Immature natural killer cell (primary cell): ENCODE measurements at regions not wholly inside any gene's neighbourhood (a gene's known extent, or its start where the extent isn't known, plus 50 kb on each side); places are given as distances from the start of the nearest gene placed in this dataset.

Experiments used
- DNase-seq, 3 donors: peaks; one replicate each; pipeline ENCODE4 v3.0.0; 2022; ENCODE audit warnings: mixed read lengths in 1 of 3
- H3K27ac Mint-ChIP-seq, 6 donors: one replicate each; pipeline ENCODE4 v1.8.0; 2020; ENCODE audit warnings: mixed read lengths in 6 of 6, mild to moderate bottlenecking in 5 of 6, inconsistent platforms in 4 of 6, moderate library complexity in 3 of 6
- H3K27me3 Mint-ChIP-seq, 3 donors: one replicate each; pipeline ENCODE4 v1.8.0; 2020 to 2021; ENCODE audit warnings: low read depth in 3 of 3, mild to moderate bottlenecking in 3 of 3, mixed read lengths in 3 of 3, moderate library complexity in 3 of 3, inconsistent platforms in 1 of 3
- H3K36me3 Mint-ChIP-seq, 3 donors: one replicate each; pipeline ENCODE4 v1.8.0; 2020; ENCODE audit warnings: mixed read lengths in 3 of 3, inconsistent platforms in 2 of 3, mild to moderate bottlenecking in 2 of 3
- H3K4me1 Mint-ChIP-seq, 2 donors: one replicate each; pipeline ENCODE4 v1.8.0; 2020; ENCODE audit warnings: inconsistent platforms in 2 of 2, mild to moderate bottlenecking in 2 of 2, mixed read lengths in 2 of 2, moderate library complexity in 1 of 2
- H3K4me3 Mint-ChIP-seq, 5 donors: one replicate each; pipeline ENCODE4 v1.8.0; 2020; ENCODE audit warnings: mild to moderate bottlenecking in 5 of 5, mixed read lengths in 5 of 5, inconsistent platforms in 3 of 5, moderate library complexity in 3 of 5
- H3K9me3 Mint-ChIP-seq, 6 donors: one replicate each; pipeline ENCODE4 v1.8.0; 2020; ENCODE audit warnings: mild to moderate bottlenecking in 6 of 6, mixed read lengths in 6 of 6, inconsistent platforms in 4 of 6, moderate library complexity in 3 of 6

DNA sequence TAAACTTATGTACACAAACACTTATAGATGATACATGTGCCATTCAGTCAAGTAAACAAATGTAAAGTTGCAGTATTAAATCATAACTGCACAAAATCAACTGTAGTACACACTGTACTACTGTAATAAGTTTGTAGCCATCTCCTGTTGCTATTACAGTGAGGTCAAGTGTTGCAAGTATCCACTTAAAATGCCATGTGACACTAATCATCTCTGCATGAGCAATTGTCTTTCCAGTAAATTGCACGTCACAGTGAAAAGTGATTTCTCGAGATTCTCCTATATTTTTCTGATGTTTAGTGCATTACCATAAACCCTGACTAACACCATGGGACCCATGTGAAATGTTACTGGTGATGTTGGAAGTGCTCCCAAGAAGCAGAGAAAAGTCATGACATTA is 293.3 kb upstream of the SP4 start:
- H3K27ac Mint-ChIP-seq: no peak overlapping the region
- H3K9me3 Mint-ChIP-seq: peaks cover 0 to 14% (median 2%) of the 10 kb centered on the region in 6 donors
- no peaks in the 10 kb centered on the region for H3K36me3 Mint-ChIP-seq
- H3K4me1 Mint-ChIP-seq: no peaks in the 10 kb centered on the region
- peaks cover 0 to 13% (median 5%) of the 10 kb centered on the region in 3 donors for H3K27me3 Mint-ChIP-seq
- no peak for DNase-seq
- H3K4me3 Mint-ChIP-seq: no peak overlapping the region

DNA sequence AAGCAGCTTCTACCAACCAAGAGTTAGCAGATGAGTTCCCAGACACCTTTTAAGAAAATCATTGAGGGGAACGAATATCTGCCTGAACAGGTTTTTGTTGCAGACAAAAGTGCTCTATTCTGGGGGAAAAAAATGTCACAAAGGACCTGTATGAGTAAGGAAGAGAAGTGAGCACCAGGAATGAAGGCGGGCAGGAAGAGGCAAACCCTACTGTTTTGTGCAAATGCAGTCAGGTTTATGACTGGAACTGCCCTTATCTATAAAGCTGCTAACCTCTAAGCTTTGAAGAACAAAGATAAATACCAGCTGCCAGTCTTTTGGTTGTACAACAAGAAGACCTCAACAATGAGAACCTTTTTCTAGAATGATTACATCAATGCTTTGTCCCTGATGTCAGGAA is 292.4 kb upstream of the SP4 start:
- H3K36me3 Mint-ChIP-seq: no peaks in the 10 kb centered on the region
- H3K27me3 Mint-ChIP-seq: peaks cover 0 to 16% (median 3%) of the 10 kb centered on the region in 3 donors
- no peak overlapping the region for H3K4me3 Mint-ChIP-seq
- H3K27ac Mint-ChIP-seq: no peak overlapping the region
- peaks cover 0 to 14% (median 2%) of the 10 kb centered on the region in 6 donors for H3K9me3 Mint-ChIP-seq
- DNase-seq: no peak
- no peaks in the 10 kb centered on the region for H3K4me1 Mint-ChIP-seq

DNA sequence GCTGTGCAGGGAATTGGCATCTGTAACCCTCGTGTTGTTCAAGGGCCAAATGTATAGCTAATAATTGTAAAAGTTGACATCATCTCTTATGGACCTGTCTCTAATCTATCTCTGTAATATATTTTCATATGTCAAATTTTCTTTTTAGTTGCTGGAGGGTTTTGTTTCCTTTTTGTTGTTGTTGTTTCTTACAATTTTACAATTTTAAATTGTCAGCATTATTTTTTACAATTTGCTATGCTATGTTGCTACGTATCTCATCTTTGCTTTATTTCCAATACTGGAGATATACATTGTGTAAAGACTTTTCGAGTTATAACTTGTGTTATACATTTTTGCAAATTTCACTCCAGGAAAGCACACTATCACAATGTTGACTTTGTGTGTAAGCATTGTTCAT is 290.2 kb upstream of the SP4 start:
- H3K9me3 Mint-ChIP-seq: peaks cover 0 to 6% (median 2%) of the 10 kb centered on the region in 6 donors
- H3K4me3 Mint-ChIP-seq: no peak overlapping the region
- H3K27ac Mint-ChIP-seq: no peak overlapping the region
- no peaks in the 10 kb centered on the region for H3K4me1 Mint-ChIP-seq
- peaks cover 0 to 10% (median 3%) of the 10 kb centered on the region in 3 donors for H3K27me3 Mint-ChIP-seq
- no peak for DNase-seq
- no peaks in the 10 kb centered on the region for H3K36me3 Mint-ChIP-seq

DNA sequence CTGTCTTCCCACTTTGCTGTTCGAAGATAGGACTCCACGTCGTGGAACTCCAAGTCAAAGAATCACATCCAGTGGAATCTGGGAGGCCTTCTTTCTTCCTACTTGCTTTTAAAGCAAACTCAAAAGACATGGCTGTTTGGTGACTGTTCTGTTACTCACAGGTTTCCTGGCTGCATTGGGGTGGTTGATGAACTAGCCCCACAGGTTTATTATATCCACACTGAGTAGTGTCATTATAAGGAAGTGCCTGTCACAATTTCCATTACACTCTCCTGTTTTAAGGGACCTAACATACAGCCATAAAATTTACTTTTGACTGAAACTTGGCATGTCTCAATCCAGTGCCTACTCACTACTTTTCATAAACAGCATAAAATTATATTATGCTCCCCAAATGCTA is 287.3 kb upstream of the SP4 start:
- no peaks in the 10 kb centered on the region for H3K36me3 Mint-ChIP-seq
- H3K27me3 Mint-ChIP-seq: peaks cover 0 to 7% (median 5%) of the 10 kb centered on the region in 3 donors
- H3K4me3 Mint-ChIP-seq: no peak overlapping the region
- no peak overlapping the region for H3K27ac Mint-ChIP-seq
- peaks cover 0 to 4% (median 0%) of the 10 kb centered on the region in 6 donors for H3K9me3 Mint-ChIP-seq
- no peak for DNase-seq
- no peaks in the 10 kb centered on the region for H3K4me1 Mint-ChIP-seq

DNA sequence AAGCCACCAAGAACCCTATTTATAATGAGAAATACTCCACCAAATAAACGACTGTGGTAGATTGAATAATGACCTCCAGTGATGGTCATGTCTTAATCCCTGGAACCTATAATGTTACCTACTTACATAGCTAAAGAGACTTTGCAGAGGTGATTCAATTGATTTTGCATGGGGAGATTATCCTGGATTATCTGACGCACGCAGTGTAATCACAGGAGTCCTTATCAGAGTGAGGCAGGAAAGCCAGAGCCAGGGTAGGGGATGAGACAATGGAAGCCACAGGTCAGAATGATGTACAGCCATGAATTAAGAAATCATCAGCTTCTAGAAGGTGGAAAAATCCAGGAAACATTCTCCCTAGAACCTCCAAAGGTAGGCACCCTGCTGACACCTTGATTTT is 286.4 kb upstream of the SP4 start:
- Mint-ChIP-seq H3K4me3 (no peak overlapping the region), H3K27me3 (peaks cover 3 to 7% (median 5%) of the 10 kb centered on the region in 3 donors), H3K4me1 (no peaks in the 10 kb centered on the region), H3K9me3 (no peaks in the 10 kb centered on the region), H3K36me3 (no peaks in the 10 kb centered on the region), H3K27ac (no peak overlapping the region)
- no peak for DNase-seq

DNA sequence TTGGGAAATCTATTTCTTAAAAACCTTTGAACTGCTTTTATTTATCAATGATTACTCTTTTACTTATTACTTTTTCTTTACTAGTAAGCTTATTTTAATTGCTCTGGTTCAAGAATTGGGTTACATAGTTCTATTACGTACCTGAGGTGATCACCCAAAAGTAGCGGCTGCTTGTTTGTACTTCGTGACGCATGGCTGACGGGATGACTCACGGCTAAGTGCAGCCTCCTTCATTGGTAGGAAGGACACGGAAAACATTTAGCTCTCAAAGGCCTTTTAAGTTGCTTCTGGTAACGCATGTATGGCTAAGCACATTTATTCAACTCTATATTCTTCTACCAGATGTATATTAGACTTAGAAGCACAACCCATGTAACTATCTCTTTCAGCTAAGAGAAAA is 285.8 kb upstream of the SP4 start:
- peaks cover 3 to 7% (median 5%) of the 10 kb centered on the region in 3 donors for H3K27me3 Mint-ChIP-seq
- H3K9me3 Mint-ChIP-seq: no peaks in the 10 kb centered on the region
- DNase-seq: no peak
- H3K4me1 Mint-ChIP-seq: no peaks in the 10 kb centered on the region
- H3K36me3 Mint-ChIP-seq: no peaks in the 10 kb centered on the region
- H3K27ac Mint-ChIP-seq: no peak overlapping the region
- H3K4me3 Mint-ChIP-seq: no peak overlapping the region

DNA sequence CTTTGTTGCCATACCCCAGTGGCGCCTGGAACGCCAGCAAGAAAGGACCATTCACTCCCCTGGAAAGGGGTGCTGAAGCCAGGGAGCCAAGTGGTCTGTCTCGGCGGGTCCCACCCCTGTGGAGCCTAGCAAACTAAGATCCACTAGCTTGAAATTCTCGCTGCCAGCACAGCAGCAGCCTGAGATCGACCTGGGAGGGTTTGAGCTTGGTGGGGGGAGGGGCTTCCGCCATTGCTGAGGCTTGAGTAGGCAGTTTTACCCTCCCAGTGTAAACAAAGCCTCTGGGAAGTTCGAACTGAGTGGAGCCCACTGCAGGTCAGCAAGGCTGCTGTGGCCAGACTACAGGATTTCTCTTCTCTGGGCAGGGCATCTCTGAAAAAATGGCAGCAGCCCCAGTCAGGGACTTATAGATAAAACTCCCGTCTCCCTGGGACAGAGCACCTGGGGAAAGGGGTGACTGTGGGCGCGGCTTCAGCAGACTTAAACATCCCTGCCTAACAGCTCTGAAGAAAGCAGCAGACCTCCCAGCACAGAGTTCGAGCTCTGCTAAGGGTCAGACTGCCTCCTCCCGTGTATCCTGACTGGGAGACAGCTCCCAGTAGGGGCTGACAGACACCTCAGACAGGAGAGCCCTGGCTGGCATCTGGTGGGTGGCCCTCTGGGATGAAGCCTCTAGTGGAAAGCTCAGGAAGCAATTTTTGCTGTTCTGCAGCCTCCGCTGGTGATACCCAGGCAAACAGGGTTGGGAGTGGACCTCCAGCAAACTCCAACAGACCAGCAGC is 281.1 kb upstream of the SP4 start:
- DNase-seq: no peak
- no peak overlapping the region for H3K27ac Mint-ChIP-seq
- H3K4me1 Mint-ChIP-seq: no peaks in the 10 kb centered on the region
- H3K4me3 Mint-ChIP-seq: no peak overlapping the region
- H3K27me3 Mint-ChIP-seq: peaks cover 3 to 8% (median 5%) of the 10 kb centered on the region in 3 donors
- no peaks in the 10 kb centered on the region for H3K36me3 Mint-ChIP-seq
- no peaks in the 10 kb centered on the region for H3K9me3 Mint-ChIP-seq

DNA sequence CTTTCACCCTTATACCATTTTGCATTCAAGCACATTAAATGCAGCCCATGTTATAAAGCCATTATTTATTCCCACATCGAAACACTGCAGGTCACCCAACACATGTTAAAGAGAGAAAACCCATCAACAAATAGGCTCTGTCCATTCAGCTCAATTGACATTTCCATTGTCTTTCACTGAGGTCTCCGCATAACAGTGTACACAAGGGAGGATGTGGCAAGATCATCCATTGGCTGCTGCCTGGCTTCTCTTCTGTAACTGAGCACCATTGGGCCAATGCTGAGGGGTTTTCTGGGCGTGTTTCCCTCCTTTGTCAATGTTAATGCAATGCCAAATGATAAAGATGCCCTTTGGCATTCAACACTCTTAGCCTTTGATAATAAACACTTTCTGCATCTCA is 278.1 kb upstream of the SP4 start:
- Mint-ChIP-seq H3K27ac (no peak overlapping the region), H3K4me1 (no peaks in the 10 kb centered on the region), H3K27me3 (peaks cover 3 to 8% (median 5%) of the 10 kb centered on the region in 3 donors), H3K4me3 (no peak overlapping the region), H3K36me3 (no peaks in the 10 kb centered on the region), H3K9me3 (peaks cover 0 to 2% (median 0%) of the 10 kb centered on the region in 6 donors)
- no peak for DNase-seq

DNA sequence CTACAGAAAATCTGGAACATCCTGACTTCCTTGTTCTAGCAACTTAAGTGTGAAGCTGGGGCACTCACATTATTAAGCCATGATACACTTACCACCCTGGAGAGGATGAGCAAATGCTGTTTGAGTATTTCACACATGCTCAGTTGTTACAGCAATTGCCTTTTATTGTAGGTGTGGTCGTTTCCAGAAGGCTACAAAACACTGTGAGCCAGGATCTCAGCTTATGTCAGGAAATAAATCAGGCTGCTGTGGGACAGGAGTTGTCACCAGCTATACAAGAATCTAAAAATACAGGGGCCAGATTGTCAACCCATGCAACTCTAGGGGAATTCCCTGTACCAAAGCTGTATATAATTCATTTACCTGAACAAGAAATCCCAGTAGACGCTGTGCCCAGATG is 273.3 kb upstream of the SP4 start:
- Mint-ChIP-seq H3K27me3 (peaks cover 0 to 4% (median 2%) of the 10 kb centered on the region in 3 donors), H3K27ac (no peak overlapping the region), H3K36me3 (no peaks in the 10 kb centered on the region), H3K4me1 (no peaks in the 10 kb centered on the region), H3K9me3 (peaks cover 0 to 3% (median 0%) of the 10 kb centered on the region in 6 donors), H3K4me3 (no peak overlapping the region)
- DNase-seq: no peak

DNA sequence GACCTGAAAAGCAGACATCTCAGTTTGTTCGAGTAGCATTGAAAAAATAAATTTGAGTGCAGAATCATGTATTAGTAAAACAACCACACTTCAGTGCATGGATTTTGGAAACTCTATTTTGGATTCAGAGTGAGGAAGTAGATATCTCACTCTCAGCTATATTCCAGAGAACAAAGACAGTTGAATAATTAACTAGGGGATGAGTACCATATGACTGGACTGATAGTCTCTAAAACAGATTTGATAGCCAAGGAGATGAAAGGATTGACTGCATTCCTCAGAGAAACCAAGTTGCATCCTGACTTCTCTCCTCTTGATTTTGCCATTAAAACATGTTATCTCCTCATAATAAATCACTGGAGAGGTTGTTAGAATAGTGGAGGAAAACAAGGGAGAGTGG is 268.4 kb upstream of the SP4 start:
- Mint-ChIP-seq H3K27ac (no peak overlapping the region), H3K36me3 (no peaks in the 10 kb centered on the region), H3K27me3 (peaks cover 2 to 4% (median 3%) of the 10 kb centered on the region in 3 donors), H3K9me3 (peaks cover 0 to 2% (median 0%) of the 10 kb centered on the region in 6 donors), H3K4me3 (no peak overlapping the region), H3K4me1 (no peaks in the 10 kb centered on the region)
- DNase-seq: no peak

DNA sequence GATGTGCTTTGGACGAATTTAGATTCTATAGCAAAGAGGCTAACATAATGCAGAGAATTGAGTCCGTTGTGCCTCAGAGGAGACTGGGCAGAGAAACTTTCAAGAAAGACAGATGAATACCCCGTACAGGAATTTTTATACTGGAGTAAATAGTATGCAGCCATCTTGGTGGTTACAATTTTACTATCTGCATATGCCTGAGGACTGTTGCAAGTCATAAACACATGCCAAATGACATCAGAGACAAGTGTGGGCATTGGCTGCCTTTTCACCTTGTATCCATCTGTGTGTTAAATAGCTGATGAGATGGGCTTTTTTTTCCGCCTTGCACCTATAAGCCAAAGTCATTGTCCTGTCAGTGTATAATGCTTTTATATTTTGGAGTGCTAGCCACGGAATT is 267.5 kb upstream of the SP4 start:
- no peak overlapping the region for H3K27ac Mint-ChIP-seq
- peaks cover 0 to 6% (median 0%) of the 10 kb centered on the region in 6 donors for H3K9me3 Mint-ChIP-seq
- no peak for DNase-seq
- H3K4me3 Mint-ChIP-seq: no peak overlapping the region
- no peaks in the 10 kb centered on the region for H3K4me1 Mint-ChIP-seq
- H3K36me3 Mint-ChIP-seq: no peaks in the 10 kb centered on the region
- peaks cover 2 to 5% (median 4%) of the 10 kb centered on the region in 3 donors for H3K27me3 Mint-ChIP-seq

DNA sequence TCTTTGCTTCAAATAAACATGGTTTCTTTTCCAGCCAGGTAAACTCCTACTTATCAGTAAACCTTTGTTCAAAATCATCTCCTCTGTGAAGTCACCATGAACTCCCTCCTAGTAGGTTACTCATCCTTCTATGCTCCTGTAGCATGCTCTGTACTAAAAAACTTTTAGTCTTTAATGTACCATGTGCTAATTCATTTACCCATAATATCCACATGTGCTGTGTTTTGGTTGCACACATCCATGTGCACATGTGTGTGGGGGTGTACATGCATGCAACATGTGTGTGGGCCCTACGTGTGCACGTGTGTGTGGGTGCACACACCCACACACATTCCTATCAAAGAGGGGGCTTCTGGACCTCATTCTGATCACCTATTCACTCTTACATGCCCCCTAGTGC is 259.9 kb upstream of the SP4 start:
- no peak overlapping the region for H3K4me3 Mint-ChIP-seq
- H3K9me3 Mint-ChIP-seq: peaks cover 0 to 6% (median 0%) of the 10 kb centered on the region in 6 donors
- no peak for DNase-seq
- no peak overlapping the region for H3K27ac Mint-ChIP-seq
- no peaks in the 10 kb centered on the region for H3K36me3 Mint-ChIP-seq
- peaks cover 4 to 14% (median 13%) of the 10 kb centered on the region in 3 donors for H3K27me3 Mint-ChIP-seq
- H3K4me1 Mint-ChIP-seq: no peaks in the 10 kb centered on the region

DNA sequence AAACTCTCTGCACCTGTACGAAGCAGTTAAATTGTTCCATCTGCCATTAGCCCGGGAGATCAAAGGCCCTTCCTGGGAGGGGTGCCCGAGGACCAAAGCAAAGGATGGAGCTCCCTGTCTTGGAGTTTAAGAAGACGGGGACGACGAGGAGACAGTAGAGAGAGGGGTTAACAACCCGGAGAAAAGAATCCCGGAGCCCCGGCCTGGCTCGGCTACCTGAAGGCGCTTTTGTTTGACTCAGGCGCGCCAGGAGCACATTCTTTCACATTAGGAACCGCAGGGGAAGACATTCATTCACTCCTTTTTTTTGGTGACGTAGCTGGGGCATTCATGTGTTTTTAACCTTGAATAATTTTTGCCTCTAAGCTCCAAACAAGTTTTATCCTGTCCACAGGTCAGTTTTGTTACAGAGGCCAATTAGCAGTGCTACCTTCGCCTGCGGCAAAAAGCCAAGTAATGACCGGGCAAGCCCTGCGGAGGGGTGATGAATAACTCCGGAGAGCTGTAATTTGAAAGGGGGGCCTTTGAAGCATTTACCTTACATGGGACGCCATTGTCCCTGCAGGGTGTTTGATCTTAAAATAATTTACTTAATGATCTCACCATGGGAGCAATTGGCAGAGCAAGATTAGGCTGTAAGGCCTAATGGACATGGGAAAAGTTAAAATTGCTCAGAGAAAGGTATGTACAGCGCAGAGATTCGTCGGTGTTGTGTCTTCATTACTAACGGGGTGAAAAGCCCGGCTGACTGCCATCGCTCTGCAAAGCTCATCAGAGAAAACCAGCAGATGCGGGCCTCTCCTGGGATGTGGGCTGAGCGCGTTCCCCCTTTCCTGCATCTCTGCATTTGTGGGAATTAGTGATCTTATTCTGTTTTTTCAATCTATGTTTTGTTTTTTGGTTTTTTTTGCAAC is 258.0 kb upstream of the SP4 start:
- Mint-ChIP-seq H3K4me1 (no peaks in the 10 kb centered on the region), H3K27ac (no peak overlapping the region), H3K27me3 (peaks cover 4 to 14% (median 9%) of the 10 kb centered on the region in 3 donors), H3K4me3 (no peak overlapping the region), H3K9me3 (peaks cover 0 to under 1% (median 0%) of the 10 kb centered on the region in 6 donors), H3K36me3 (no peaks in the 10 kb centered on the region)
- DNase-seq: no peak

DNA sequence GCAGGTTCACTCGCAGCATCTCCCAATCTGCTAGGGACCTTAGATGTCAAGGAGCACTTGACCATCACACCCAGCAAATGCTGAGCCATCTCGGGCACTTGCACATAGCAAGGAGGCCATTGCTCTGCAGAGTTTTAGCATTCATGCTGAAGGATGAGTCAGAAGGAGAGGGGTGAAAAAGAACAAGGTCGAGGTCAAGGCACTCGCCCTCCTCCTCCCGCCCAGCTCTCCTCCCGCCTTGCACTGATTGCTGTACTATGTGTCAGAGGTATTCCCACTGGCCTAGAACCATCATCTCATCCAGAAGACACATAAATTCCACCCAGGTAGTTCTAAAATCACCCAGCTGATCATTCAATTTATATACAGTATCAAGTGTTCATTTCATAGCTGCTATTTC is 255.1 kb upstream of the SP4 start:
- Mint-ChIP-seq H3K9me3 (no peaks in the 10 kb centered on the region), H3K27ac (no peak overlapping the region), H3K36me3 (no peaks in the 10 kb centered on the region), H3K4me3 (no peak overlapping the region), H3K27me3 (peaks cover 2 to 14% (median 4%) of the 10 kb centered on the region in 3 donors), H3K4me1 (no peaks in the 10 kb centered on the region)
- no peak for DNase-seq
